ENCODE measurements at regions not wholly inside any gene's neighbourhood (a gene's known extent, or its start where the extent isn't known, plus 50 kb on each side); places are given as distances from the start of the nearest gene placed in this dataset.

DNA sequence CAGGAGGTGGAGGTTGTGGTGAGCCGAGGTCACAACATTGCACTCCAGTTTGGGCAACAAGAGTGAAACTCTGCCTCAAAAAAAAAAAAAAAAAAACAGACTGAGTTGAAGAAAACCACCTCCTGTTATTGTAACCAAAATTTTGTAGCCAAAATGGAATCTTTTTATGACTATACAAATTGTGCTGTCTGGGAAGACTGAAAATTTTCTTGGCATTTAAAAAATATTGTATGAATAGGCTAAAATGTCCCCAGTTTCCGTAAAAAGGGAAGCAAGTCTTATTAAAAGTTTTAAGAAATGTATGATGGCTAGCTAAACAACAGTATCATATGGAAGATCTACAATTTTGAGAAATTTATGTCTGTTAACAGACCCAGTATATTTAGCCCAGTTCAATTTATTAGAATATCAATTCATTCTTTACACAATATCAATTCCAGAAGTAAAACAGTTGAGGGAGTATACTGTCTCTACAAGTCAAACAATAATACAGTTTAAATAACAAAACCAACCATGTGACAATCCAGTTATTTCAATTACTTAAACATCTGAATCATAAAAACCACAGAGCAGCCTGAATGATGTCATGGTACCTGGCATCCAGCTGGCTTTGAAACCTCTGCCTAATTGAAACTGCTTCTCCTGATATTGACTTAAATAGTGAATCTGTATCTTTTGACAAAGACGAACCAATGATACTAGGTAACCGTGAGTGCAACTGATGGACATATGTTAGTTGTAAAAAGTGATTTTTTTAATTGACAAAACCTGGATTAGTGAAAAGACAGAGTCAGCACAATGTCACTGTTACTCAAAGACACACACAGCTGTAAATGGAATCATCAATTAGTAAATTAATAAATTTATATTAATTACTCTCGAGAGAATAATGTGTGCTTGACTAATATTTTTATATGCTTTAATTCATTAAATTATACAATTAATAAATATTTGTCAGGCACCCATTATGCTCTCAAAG is 166.6 kb upstream of the MARCKS start:
- TF ChIP-seq, protein P1, sequence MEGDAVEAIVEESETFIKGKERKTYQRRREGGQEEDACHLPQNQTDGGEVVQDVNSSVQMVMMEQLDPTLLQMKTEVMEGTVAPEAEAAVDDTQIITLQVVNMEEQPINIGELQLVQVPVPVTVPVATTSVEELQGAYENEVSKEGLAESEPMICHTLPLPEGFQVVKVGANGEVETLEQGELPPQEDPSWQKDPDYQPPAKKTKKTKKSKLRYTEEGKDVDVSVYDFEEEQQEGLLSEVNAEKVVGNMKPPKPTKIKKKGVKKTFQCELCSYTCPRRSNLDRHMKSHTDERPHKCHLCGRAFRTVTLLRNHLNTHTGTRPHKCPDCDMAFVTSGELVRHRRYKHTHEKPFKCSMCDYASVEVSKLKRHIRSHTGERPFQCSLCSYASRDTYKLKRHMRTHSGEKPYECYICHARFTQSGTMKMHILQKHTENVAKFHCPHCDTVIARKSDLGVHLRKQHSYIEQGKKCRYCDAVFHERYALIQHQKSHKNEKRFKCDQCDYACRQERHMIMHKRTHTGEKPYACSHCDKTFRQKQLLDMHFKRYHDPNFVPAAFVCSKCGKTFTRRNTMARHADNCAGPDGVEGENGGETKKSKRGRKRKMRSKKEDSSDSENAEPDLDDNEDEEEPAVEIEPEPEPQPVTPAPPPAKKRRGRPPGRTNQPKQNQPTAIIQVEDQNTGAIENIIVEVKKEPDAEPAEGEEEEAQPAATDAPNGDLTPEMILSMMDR (IDR thresholded peaks at IDR 0.05; ENCODE audit: insufficient read depth, low read depth, low read length): no peak
- TF ChIP-seq EZH2 (IDR thresholded peaks at IDR 0.05; ENCODE audit: insufficient read depth, low read length): no peak
- peak; percentile 94 for DNase-seq (ENCODE audit: low read depth)
- no peaks in the 10 kb centered on the region for H4K20me1 ChIP-seq (ENCODE audit: insufficient read depth, low read length)
- Mint-ChIP-seq H3K36me3 (ENCODE audit: low read depth, unreplicated experiment) (no peaks in the 10 kb centered on the region), H3K27ac (ENCODE audit: unreplicated experiment) (peak overlapping the region; percentile 91), H3K27me3 (ENCODE audit: low read depth, unreplicated experiment) (no peaks in the 10 kb centered on the region), H3K4me3 (ENCODE audit: unreplicated experiment) (no peak overlapping the region), H3K9me3 (ENCODE audit: unreplicated experiment) (no peaks in the 10 kb centered on the region), H3K4me1 (ENCODE audit: low read depth, unreplicated experiment) (peaks cover 18% of the 10 kb centered on the region)
- H3K27me3 ChIP-seq (ENCODE audit: insufficient read depth, low read length): no peaks in the 10 kb centered on the region
- H3K27ac ChIP-seq (ENCODE audit: low read depth, low read length): peak overlapping the region; percentile 60
- peak; percentile 47 for FAIRE-seq
- no peaks in the 10 kb centered on the region for H3K36me3 ChIP-seq (ENCODE audit: insufficient read depth, low read length)
- H3K4me3 ChIP-seq (ENCODE audit: insufficient read depth, low read depth, low read length): no peak overlapping the region
- peak overlapping the region; percentile 15 for H3K9ac ChIP-seq (ENCODE audit: low read length)
- H3K79me2 ChIP-seq (ENCODE audit: insufficient read depth, low read length): no peaks in the 10 kb centered on the region
- no peak overlapping the region for H2AFZ ChIP-seq (ENCODE audit: low read depth, low read length)
- peak overlapping the region; percentile 51 for H3K4me2 ChIP-seq (ENCODE audit: low read length)
- H3K9me3 ChIP-seq (ENCODE audit: insufficient read depth, low read depth, low read length): no peaks in the 10 kb centered on the region
- H3K4me1 ChIP-seq (ENCODE audit: insufficient read depth, low read length): peaks cover 15% of the 10 kb centered on the region

DNA sequence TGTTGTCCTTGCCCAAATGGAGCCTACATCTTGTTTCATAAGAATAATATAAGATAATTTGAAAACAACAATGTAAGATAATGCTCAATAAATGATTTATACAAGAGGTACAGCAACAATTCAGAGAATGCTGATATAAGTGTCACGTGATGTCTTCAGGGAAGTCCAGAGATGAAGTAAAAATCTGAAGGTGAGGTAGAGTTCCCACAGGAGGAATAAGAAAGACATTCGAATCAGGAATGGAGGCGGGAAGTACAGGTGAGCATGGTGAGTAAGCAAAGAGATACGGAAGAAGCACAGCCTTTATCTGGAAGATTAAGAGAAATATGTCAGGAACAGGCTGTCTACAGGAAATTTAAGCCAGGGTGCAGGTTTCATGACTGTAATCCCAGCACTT is 165.9 kb upstream of the MARCKS start:
- TF ChIP-seq EZH2 (IDR thresholded peaks at IDR 0.05; ENCODE audit: insufficient read depth, low read length): no peak
- no peaks in the 10 kb centered on the region for H3K27me3 Mint-ChIP-seq (ENCODE audit: low read depth, unreplicated experiment)
- H3K27ac ChIP-seq (ENCODE audit: low read depth, low read length): no peak overlapping the region
- no peak overlapping the region for H2AFZ ChIP-seq (ENCODE audit: low read depth, low read length)
- no peak overlapping the region for H3K4me2 ChIP-seq (ENCODE audit: low read length)
- DNase-seq (ENCODE audit: low read depth) (no peak), FAIRE-seq (no peak)
- peaks cover 15% of the 10 kb centered on the region for H3K4me1 ChIP-seq (ENCODE audit: insufficient read depth, low read length)
- peaks cover 18% of the 10 kb centered on the region for H3K4me1 Mint-ChIP-seq (ENCODE audit: low read depth, unreplicated experiment)
- H4K20me1 ChIP-seq (ENCODE audit: insufficient read depth, low read length): no peaks in the 10 kb centered on the region
- no peak overlapping the region for H3K4me3 Mint-ChIP-seq (ENCODE audit: unreplicated experiment)
- H3K9ac ChIP-seq (ENCODE audit: low read length): no peak overlapping the region
- no peaks in the 10 kb centered on the region for H3K27me3 ChIP-seq (ENCODE audit: insufficient read depth, low read length)
- no peak overlapping the region for H3K4me3 ChIP-seq (ENCODE audit: insufficient read depth, low read depth, low read length)
- H3K9me3 ChIP-seq (ENCODE audit: insufficient read depth, low read depth, low read length): no peaks in the 10 kb centered on the region
- H3K27ac Mint-ChIP-seq (ENCODE audit: unreplicated experiment): no peak overlapping the region
- no peaks in the 10 kb centered on the region for H3K36me3 ChIP-seq (ENCODE audit: insufficient read depth, low read length)
- no peaks in the 10 kb centered on the region for H3K36me3 Mint-ChIP-seq (ENCODE audit: low read depth, unreplicated experiment)
- no peaks in the 10 kb centered on the region for H3K79me2 ChIP-seq (ENCODE audit: insufficient read depth, low read length)
- H3K9me3 Mint-ChIP-seq (ENCODE audit: unreplicated experiment): no peaks in the 10 kb centered on the region

DNA sequence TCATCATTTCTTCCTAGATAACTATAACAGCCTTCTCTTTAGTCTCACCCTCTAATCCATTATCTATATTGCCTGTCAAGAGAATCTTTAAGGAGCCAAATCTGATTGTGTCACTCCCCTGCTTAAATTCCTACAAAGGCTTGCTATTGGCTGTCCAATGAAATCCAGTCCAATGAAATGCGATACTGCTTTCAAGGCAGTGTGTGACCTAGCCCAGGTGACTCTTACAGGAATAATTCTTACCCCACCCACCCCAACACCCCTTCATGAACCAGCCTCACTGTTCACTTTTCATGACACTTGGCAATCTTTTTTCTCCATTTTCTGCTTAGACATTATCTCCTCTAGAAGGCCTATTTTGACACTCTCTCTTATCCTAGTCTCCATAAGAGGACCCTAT is 163.3 kb upstream of the MARCKS start:
- Histone ChIP-seq H3K9me3 (ENCODE audit: insufficient read depth, low read depth, low read length) (no peaks in the 10 kb centered on the region), H3K9ac (ENCODE audit: low read length) (no peak overlapping the region), H3K4me3 (ENCODE audit: insufficient read depth, low read depth, low read length) (no peak overlapping the region), H3K4me1 (ENCODE audit: insufficient read depth, low read length) (peaks cover 31% of the 10 kb centered on the region), H3K27me3 (ENCODE audit: insufficient read depth, low read length) (peaks cover 3% of the 10 kb centered on the region), H3K36me3 (ENCODE audit: insufficient read depth, low read length) (no peaks in the 10 kb centered on the region), H2AFZ (ENCODE audit: low read depth, low read length) (no peak overlapping the region), H3K4me2 (ENCODE audit: low read length) (no peak overlapping the region), H3K27ac (ENCODE audit: low read depth, low read length) (peak overlapping the region; percentile 74), H3K79me2 (ENCODE audit: insufficient read depth, low read length) (no peaks in the 10 kb centered on the region), H4K20me1 (ENCODE audit: insufficient read depth, low read length) (no peaks in the 10 kb centered on the region)
- Mint-ChIP-seq H3K27me3 (ENCODE audit: low read depth, unreplicated experiment) (no peaks in the 10 kb centered on the region), H3K4me1 (ENCODE audit: low read depth, unreplicated experiment) (peaks cover 28% of the 10 kb centered on the region), H3K4me3 (ENCODE audit: unreplicated experiment) (no peak overlapping the region), H3K27ac (ENCODE audit: unreplicated experiment) (peak overlapping the region; percentile 48), H3K9me3 (ENCODE audit: unreplicated experiment) (no peaks in the 10 kb centered on the region), H3K36me3 (ENCODE audit: low read depth, unreplicated experiment) (no peaks in the 10 kb centered on the region)
- DNase-seq (ENCODE audit: low read depth) (no peak), FAIRE-seq (no peak)
- no peak for TF ChIP-seq EZH2 (IDR thresholded peaks at IDR 0.05; ENCODE audit: insufficient read depth, low read length)
- TF ChIP-seq, protein P1 (IDR thresholded peaks at IDR 0.05; ENCODE audit: insufficient read depth, low read depth, low read length): no peak
